ENCODE measurements at regions not wholly inside any gene's neighbourhood (a gene's known extent, or its start where the extent isn't known, plus 50 kb on each side); places are given as distances from the start of the nearest gene placed in this dataset.

- TF ChIP-seq CTCF (IDR thresholded peaks at IDR 0.05; ENCODE audit: poor library complexity, severe bottlenecking): no peak
- no peak for TF ChIP-seq EP300 (conservative IDR thresholded peaks at IDR 0.05; ENCODE audit: poor library complexity, severe bottlenecking)
- no peak for TF ChIP-seq TAF1 (IDR thresholded peaks at IDR 0.05; ENCODE audit: low read depth)
- no peak for TF ChIP-seq SMC3 (conservative IDR thresholded peaks at IDR 0.05; ENCODE audit: poor library complexity)
- TF ChIP-seq RAD21 (conservative IDR thresholded peaks at IDR 0.05): no peak
- no peak for TF ChIP-seq POLR2AphosphoS5 (IDR thresholded peaks at IDR 0.05)
- TF ChIP-seq REST (IDR thresholded peaks at IDR 0.05; ENCODE audit: borderline replicate concordance): no peak
- no peak for TF ChIP-seq EZH2 (IDR thresholded peaks at IDR 0.05; ENCODE audit: borderline replicate concordance, insufficient read depth, low read length, poor library complexity, severe bottlenecking)
Measured at GRCh38 chr11:127943152-127943551, 644.2 kb downstream of the ETS1 start.
